Glomerular endothelial cell (primary cell): ENCODE measurements at regions not wholly inside any gene's neighbourhood (a gene's known extent, or its start where the extent isn't known, plus 50 kb on each side); places are given as distances from the start of the nearest gene placed in this dataset.

ENCODE experiments used
- DNase-seq: peaks from one replicate; pipeline ENCODE4 v3.0.0-alpha.2; 2011; ENCODE audit warnings: low read depth, low spot score; ENCODE audit errors: extremely low read depth

DNA sequence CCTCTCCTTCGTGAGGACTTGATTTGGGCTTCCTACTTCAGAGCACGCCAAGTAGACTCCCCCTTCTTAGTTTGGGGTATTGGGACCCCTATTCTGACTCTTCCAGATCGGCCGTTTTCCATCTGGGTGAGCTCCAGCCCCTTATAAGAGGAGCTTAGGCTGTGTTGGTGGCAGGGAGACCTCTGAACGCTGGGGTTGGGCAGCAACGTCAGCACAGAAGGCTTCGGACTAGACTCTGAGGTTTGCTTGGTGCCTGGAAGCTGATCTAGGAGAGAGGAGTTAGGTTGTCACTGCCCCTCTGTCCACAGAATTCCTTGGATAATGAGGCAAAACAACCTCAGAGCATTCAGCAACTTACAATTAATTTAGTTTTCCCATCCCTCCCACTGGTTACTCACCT lies 99.2 kb upstream of the RTL1 start:
- no peak for DNase-seq

DNA sequence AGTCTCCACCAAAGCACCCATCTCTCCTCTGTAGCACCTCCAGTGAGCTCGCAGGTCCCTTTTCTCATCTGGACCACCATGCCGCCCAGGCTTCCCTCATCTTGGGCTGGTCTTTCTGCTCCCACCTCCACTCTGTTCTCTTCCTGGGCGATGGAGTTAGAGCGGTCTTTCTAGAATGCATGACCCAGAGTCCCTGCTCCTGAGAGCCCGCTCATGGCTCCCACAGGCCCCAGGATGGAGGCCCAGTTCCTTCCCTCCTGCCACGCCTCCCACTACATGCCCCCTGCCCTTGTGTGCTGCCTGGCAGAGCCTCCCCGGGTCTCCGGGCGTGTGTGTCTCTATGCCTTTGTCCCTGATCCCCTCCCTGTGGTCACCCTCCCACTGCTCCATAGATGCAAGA lies 100.7 kb upstream of the RTL1 start:
- DNase-seq = no peak

DNA sequence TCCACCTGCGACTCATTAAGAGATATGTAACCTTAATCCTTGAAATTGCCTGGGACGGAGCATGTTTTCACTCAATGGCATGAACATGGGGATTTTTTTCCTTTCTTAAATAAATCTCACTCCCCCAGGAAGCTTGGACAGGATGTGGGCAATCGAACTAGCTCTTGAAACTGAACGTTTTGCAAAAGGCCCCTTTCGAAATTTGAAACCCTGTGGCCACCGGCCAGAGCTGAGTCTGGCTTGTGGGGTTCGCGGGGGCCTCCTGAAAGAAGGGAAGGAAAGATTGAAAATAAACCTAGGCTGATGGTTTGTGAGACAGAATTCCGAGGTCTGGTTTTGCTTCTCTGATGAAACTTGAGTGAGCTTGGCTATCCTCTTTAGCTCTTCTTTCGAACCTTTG lies 101.4 kb upstream of the RTL1 start:
- no peak for DNase-seq

DNA sequence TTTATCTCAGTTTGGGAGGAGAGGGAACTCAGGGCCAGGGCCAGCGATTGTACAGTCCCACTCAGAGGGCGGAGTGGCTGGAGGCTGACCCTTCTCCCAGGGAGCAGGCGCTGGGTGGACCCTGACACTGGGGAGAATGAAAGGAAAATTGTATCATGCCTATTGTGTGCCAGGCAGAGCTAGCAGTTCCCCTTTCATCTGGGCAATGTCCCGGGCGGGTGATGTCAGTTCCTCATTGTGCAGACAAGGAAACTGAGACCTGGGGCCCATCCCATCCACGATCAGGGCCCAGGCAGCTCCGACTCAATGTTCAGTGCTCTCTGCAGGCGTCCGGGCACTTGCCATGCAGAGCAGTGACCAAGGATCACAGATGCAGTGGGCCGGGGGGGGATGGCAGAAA lies 101.9 kb upstream of the RTL1 start:
- DNase-seq = no peak

DNA sequence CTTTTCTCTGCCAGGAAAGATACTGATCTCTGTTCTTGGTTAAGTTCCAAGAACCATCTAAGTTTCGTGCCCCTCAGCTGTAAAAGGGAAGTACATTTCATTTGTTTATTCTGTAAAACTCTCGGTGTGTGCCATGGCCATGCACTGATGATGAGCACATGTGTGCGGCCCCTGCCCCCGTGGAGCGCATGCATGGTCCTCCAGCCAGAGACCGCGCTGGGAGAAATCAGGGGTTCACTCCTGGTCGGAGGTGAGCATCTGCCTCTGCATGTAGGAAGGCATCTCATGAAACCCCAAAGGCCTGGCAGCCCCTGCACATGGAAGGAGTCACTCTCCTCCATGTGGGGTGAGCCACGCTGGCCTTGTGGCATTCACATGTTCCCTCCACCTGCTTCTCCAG lies 102.5 kb upstream of the RTL1 start:
- DNase-seq = no peak

DNA sequence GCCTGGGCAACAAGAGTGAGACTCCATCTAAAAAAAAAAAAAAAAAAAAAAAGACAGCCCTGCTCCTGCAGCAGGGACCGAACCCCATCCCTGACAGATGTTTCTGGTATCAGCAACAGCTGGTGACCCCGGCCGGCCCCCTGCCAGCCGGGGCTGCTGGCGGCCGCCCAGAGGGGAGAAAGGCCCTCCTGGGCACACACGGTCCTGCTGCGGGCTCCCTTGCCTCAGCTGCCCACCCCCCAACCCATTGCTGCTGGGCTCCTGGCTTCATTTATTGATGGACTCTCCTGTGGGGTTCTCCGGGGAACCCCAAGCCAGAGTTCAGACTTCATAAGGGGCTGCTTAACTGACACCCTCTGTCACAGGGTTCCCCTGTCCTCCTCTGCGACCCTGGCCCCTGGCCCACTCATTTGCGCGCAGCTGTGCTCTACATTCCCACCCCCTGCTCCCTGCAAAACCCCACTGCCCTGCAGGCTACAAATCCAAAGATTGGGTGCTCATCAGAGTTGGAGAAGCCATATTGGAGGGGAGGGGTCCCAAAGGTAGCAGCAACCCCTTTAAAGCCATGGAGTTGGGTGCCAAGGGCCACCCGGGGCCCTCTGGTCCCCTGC lies 103.6 kb upstream of the RTL1 start:
- no peak for DNase-seq

DNA sequence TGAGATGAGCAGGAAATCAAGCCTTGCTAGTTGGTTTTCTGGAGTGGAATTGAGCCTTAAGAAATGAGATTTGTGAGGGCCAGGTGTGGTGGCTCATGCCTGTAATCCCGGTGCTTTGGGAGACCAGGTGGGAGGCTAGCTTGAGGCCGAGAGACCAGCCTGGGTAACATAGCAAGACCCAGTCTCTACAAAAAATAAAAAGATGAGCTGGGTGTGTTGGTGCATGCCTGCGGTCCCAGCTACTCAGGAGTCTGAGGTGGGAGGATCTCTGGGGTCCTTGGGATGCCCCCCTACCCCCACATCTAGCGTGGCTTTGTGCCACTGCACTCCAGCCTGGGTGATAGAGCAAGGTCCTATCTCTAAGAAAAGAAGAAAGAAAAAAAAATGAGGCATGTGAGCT lies 104.2 kb upstream of the RTL1 start:
- DNase-seq = no peak

DNA sequence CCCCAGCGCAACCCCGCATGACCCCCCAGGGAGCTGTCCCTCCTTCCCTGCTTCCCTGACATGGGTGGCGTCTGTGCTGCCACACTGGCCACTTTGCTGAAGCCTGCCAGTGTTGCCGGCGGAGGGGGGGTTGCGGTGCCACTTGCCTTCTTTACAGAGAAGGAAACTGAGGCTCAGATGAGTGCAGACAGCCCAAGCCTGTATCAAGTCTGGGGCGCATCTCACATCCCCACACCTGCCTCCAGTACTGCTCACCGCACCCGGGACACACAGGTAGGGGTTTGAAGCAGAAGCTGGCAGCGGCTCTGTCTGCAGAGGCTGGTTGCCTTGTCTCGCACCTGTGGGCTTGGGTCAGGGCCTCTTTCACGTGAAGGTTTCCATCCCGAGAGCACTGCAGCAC lies 104.7 kb upstream of the RTL1 start:
- no peak for DNase-seq

DNA sequence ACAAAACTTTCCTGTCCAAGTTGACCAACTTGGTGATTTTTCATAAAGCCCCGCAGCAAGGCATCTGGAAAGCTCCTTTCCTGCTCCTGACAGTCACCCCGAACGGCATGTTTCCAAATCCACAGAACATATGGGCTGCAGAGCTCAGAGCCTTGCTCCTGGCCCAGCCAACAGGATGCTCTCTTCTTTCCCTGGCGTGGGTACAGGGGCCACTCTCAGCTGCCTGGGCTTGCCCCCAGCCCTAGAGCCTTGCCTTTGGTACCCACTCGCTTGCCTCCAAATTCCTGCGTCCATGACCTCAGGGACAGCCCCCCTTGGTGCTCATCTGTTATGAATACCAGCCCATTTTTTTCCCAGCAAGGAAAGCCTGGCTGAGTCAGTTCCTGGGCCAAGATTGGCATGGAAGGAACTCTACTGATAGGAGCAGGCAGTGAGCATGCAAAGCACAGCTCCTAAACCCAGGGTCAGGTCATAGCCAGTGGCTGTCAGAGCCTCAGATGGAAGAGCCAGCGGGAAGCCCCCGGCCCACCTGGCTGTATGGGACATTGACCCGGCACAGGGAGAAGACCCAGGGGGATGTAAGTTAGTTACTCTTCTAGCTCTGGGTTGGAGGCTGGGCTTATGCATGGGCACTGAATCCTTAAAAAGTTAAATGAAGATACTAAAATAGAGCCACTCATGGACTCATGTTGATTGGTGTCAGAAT lies 105.3 kb upstream of the RTL1 start:
- DNase-seq = no peak

DNA sequence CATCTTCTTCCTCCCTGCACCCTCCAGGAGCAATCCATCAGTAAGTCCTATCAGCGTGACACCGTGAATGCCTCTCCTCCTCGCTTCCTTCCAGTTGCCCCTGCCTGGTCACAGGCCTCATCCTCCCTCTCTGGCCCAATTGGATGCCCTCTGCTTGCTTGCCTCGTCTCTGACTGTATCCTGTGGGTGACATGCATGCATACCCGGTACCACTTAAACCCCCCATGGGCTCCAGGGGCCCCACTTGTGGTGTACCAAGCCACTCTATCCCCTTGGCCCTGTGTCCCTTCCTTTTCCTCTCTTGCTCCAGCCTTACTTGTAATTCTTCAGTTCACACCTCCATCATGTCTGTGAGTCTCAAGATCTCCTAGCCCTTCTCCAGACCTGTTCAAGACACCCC lies 106.0 kb upstream of the RTL1 start:
- DNase-seq = no peak

DNA sequence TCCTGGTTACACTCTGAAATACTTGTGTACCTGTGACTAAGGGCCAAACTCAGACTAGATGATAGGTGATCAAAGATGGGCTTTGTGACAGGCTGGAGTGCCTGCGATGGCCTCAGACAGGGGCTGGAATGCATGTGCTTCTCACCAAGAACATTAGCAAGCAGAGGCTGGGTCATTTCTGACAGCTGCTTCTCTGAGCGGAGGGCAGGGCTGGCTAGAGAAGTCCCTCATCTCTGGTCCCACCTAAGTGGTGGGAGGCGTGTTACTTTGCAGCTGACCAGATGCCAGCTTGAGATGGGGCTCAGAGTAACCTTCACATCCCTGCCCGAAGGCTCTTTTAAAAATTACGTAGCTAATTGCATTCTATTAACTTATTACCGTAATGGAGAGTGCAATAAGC lies 106.8 kb upstream of the RTL1 start:
- no peak for DNase-seq

DNA sequence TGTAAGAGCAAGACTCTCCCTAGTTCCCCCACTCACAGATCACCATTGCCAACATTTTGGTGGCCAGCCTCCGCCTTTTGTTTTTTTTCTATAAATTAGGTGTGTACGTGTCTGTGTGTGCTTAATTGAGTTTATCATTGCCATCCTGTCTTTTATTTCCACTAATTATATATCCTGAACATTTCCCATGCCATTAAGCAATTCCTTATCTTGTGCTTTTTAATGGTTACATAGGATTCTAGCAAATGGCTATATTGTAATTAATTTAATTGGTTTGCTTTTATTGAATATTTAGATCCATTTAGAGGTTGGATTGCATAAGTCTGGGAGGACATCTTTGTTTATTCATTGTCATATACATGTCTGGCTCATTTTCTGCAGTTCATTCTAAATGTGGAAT lies 107.3 kb upstream of the RTL1 start:
- DNase-seq = no peak

DNA sequence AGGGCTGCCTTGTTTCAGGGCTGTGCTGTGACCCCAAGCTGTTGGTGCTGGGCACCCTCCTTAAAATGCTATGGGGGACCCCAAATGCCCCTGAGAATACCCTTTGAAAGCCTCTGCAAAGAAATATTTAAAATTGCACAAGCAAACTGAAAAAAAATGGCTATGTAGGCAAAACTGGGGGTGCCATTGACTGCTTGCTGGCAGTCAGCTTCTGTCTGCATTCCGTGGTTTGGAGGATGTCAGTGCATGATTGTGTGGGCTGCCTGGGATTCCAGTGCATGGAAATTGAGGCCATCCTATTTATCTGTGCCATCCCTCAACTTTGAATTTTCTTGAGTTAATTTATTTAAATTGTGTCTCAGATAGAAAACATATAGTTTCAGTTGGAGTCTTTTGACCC lies 113.7 kb upstream of the RTL1 start:
- no peak for DNase-seq

DNA sequence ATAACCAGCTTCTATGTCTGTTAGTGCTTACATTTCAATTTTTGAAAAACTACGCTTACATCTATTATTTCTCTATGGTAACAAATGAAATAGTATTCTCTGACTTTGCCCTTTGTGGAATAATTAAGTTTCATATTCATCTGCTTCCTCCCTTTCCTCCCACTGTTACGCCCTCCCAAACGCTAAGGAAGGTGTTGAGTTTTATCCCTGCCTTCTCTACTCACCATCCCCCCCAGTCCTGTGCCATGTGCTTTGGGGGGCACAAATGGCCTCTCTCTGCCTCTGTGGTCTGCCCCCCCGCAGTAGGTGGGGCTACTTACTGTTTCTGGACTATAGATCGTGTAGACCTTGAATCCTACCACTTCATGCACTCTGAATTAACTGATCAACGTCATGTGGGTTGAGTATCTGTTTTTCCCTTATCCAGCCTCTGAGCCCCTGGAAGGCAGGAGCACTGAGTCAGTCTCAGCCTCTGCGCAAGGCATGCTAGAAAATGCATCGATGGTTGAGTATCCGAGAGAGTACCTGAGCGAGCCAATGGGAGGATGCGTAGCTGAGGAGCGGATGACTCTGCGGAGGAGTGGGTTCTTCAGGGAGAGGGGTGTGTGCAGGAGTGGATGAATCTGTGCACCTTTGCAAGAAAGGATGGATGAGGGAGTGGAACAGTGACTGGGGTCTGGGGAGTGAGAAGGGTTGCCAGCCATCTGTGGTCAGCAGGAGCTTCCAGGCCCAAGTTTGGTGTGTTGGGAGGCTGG lies 114.5 kb upstream of the RTL1 start:
- DNase-seq = no peak

DNA sequence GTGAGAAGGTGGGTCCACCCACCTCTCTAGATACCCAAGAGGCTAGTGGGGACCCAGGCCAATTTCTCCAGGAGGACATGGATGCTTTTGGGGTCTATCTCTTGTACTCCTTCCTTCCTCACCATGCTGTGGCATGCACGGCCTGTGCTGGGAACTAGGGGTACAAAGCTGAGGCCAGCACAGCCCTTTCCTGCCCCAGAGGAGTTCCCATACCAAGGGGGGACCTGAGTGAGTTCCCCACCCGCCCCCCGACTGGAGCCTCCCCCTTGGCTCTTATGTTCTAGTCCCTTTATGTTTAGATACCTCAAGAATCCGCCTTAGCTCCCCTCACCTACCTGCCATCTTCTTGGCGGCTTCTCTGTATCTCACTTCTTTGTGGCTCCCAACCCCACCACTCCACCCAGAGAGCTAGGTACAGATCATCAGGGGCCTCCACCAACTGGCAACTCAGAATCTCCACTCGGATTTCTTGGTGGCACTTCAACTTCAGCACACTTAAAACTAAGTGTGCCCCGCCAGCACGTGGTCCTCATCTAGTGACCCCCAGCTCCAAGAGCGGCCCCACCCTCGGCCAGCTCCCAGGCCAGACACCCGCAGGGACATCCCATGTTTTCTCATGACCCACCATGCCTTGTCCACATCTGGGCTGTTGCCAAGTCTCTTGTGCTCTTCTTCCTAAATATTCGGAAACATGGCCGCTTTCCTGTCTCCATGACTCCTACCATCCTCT lies 115.2 kb upstream of the RTL1 start:
- DNase-seq = no peak

DNA sequence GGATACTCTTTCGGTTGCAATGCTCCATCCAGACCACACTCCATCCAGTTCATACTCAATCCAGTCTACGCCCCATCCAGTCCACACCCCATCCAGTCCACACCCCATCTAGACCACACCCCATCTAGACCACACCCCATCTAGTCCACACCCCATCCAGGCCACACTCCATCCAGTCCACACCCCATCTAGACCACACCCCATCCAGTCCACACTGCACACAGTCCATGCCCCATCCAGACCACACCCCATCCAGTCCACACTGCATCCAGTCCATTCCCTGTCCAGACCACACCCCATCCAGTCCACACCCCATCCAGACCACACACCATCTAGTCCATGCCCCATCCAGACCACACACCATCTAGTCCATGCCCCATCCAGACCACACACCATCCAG lies 116.0 kb upstream of the RTL1 start:
- no peak for DNase-seq

DNA sequence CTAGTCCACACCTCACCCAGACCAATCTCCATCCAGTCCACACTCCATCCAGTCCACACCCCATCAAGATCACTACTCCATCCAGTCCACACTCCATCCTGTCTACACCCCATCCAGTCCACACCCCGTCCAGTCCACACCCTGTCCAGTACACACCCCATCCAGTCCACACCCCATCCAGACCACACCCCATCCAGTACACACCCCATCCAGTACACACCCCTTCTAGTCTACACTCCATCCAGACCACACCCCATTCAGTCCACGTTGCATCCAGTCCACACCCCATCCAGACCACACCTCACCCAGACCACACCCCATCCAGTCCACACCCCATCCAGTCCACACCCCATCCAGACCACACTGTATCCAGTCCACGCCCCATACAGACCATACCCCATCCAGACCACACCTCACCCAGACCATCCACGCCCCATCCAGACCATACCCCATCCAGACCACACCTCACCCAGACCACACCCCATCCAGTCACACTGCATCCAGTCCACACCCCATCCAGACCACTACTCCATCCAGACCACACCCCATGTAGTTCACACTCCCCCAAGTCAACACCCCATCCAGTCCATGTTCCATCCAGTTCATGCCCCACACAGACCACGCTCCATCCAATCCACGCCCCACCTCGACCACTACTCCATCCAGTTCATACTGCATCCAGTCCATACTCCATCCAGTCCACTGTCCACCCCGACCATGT lies 116.6 kb upstream of the RTL1 start:
- DNase-seq = no peak

DNA sequence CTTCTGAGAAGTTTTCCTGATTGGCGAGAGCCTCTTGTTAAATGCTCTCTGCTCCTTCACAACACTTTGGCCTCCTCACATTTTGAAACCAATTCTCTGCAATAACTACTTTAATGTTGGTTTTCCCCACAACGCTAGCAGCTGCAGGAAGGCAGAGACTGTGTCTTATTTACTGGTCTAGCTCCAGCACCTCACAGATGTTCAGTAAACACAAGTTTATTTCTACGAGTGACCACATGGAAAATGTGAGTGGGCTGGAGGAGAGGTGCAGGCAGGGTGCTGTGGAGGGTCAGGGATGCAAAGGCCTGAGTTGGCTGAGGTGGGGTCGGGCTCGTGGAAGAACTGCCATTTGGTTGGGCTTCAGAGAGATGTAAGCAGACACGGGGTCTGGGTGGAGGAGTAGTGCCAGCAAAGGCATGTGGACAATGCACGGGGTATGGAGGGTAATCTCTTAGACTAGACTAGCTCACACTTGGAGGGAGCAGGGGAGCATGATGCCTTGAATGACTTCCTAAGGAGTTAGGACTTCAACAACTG lies 117.4 kb upstream of the RTL1 start:
- DNase-seq = no peak

DNA sequence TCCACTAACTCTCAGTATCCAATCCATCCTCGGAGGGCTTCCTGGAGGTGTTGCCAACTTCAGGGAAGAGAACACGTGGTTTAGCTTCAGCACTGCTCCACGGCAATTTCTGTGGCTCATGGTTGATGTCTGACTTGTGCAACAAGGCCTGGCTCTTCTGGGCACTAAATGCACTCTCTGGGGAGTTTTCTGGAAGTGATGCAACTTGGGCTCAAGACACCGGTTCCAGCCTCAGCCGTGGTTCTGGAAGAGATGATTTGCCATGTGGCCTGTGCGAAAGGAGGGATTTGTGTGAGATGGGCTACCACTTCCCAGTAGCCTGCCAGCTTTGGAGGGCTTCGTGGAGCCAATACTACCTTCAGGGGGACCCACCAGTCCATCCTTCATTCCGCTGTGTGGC lies 118.6 kb upstream of the RTL1 start:
- DNase-seq = no peak

DNA sequence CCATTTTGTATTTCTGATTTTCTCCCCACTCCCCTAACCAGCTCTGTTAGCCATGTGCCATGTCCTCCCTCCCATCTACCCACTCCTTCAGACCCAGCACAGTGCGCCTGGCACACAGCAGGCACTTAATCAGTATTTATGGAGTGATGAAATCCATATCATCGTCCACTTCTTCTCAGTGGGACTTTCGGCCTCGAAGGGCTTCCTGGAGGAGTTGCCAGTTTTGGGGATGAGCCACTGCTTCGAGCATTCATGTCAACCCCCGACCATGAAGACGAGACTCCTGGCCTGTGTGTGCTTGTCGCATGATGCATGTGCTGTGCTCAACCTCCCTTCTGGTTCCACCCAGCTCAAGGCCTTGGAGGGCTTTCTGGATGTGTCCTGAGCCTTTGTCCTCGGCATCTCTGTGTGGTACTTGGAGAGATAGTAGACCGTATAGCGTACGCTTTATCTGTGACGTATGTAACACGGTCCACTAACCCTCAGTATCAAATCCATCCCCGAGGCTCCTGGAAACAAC lies 119.5 kb upstream of the RTL1 start:
- no peak for DNase-seq
